Muscle layer of colon (tissue), 2 donors: ENCODE measurements at regions not wholly inside any gene's neighbourhood (a gene's known extent, or its start where the extent isn't known, plus 50 kb on each side); places are given as distances from the start of the nearest gene placed in this dataset.

Source experiments
- H3K27ac ChIP-seq: one replicate; pipeline ENCODE4 v1.7.0; 2013; ENCODE audit warnings: low read depth, mild to moderate bottlenecking, low read length, moderate library complexity
- H3K27me3 ChIP-seq, 2 donors: one replicate each; pipeline ENCODE4 v1.7.0; 2013; ENCODE audit warnings: low read length in 2 of 2, mild to moderate bottlenecking in 2 of 2; ENCODE audit not compliant: insufficient read depth in 2 of 2, control insufficient read depth in 1 of 2
- H3K36me3 ChIP-seq: one replicate; pipeline ENCODE4 v1.7.0; 2013; ENCODE audit warnings: mild to moderate bottlenecking, low read length; ENCODE audit not compliant: insufficient read depth
- H3K4me1 ChIP-seq: one replicate; pipeline ENCODE4 v1.7.0; 2013; ENCODE audit warnings: mild to moderate bottlenecking, low read length; ENCODE audit not compliant: insufficient read depth
- H3K4me3 ChIP-seq, 2 donors: one replicate each; pipeline ENCODE4 v1.7.0; 2013; ENCODE audit warnings: low read length in 2 of 2, low read depth in 1 of 2, mild to moderate bottlenecking in 1 of 2, moderate library complexity in 1 of 2
- H3K9ac ChIP-seq: one replicate; pipeline ENCODE4 v1.7.0; 2013; ENCODE audit warnings: low read length
- H3K9me3 ChIP-seq: one replicate; pipeline ENCODE4 v1.7.0; 2013; ENCODE audit warnings: mild to moderate bottlenecking, low read length
- donor health status: abdominal sarcoma.
- donor health status: Adenocarcinoma of cecum.

DNA sequence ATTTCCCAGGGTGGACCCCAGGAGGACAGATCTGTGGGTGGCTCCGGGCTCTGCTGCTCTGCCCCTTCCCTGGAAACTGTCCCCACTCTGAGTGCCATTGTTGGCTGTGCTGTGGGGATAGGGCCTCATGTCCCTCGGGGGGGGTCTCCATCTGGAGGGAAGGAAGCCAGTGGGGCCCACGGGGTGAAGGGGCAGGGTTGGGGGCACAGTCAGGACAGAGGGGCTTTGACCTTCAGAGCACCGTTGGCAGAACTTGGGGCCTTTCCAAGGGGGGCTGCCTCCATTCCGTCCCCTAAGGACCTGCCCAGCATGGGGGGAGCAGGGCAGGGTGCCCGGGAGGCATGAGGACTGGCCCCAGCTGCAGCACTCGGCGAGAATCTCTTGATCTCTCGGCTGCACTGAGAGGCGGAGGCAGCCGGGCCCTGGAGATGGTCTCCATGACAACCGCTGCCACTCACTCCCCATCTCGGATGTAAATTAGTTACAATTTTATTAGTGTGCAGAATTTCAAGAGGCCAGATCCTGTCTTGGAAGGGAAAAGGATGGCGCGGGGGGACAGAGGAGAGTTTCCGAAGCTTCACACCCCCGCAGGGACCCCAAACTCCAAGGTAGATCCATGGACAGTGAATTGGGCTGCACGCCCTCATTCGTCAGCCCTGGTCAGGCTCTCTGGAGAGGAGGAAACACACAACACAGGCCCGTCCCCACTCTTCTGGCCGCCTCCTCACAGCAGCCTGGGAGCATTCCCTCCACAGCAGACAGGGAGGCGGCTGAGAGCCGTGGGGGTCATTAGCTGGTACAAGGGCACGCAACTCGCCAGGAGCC is 216.2 kb upstream of the IER5L start:
- Histone ChIP-seq H3K4me3 (no peak overlapping the region), H3K4me1 (no peaks in the 10 kb centered on the region), H3K27ac (no peak overlapping the region), H3K27me3 (no peaks in the 10 kb centered on the region), H3K9me3 (no peaks in the 10 kb centered on the region), H3K36me3 (no peaks in the 10 kb centered on the region), H3K9ac (no peak overlapping the region)

GRCh38 chr9:129393064-129393463 is 215.0 kb upstream of the IER5L start:
- no peak overlapping the region for H3K4me3 ChIP-seq
- no peak overlapping the region for H3K27ac ChIP-seq
- H3K9me3 ChIP-seq: no peaks in the 10 kb centered on the region
- no peaks in the 10 kb centered on the region for H3K36me3 ChIP-seq
- H3K4me1 ChIP-seq: no peaks in the 10 kb centered on the region
- no peaks in the 10 kb centered on the region for H3K27me3 ChIP-seq
- no peak overlapping the region for H3K9ac ChIP-seq

- Histone ChIP-seq H3K4me3 (no peak overlapping the region), H3K27me3 (no peaks in the 10 kb centered on the region), H3K9me3 (no peaks in the 10 kb centered on the region), H3K36me3 (no peaks in the 10 kb centered on the region), H3K27ac (no peak overlapping the region), H3K4me1 (no peaks in the 10 kb centered on the region), H3K9ac (no peak overlapping the region)
Observed at GRCh38 chr9:129392093-129392541, 214.1 kb upstream of the IER5L start.

DNA sequence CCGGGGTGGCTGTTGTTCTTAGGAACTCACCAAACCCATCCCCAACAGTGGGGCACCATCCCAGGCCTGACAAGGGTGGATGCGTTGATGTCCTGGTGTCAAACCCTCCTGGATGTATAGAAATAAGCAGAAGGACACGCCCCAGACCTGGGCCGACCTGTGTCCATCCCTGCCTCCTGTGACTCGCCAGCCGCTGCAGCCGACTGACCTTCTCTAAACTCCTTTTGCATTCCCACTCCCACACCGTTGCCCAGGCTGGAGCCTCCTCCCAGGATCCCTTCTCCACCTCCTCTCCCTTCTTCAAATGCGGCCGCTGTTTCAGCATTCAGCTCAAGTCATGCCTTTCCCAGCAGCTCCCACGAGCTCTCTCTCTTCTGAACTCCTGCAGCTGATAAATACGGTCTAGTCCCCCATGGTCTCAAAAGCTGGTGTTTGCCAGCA is 213.2 kb upstream of the IER5L start:
- no peaks in the 10 kb centered on the region for H3K36me3 ChIP-seq
- H3K27me3 ChIP-seq: no peaks in the 10 kb centered on the region
- no peak overlapping the region for H3K9ac ChIP-seq
- no peak overlapping the region for H3K4me3 ChIP-seq
- no peaks in the 10 kb centered on the region for H3K9me3 ChIP-seq
- no peaks in the 10 kb centered on the region for H3K4me1 ChIP-seq
- H3K27ac ChIP-seq: no peak overlapping the region

- Histone ChIP-seq H3K27ac (no peak overlapping the region), H3K4me1 (no peaks in the 10 kb centered on the region), H3K27me3 (no peaks in the 10 kb centered on the region), H3K9ac (no peak overlapping the region), H3K4me3 (no peak overlapping the region), H3K9me3 (no peaks in the 10 kb centered on the region), H3K36me3 (no peaks in the 10 kb centered on the region)
Observed at GRCh38 chr9:129390541-129390940, 212.5 kb upstream of the IER5L start.

GRCh38 chr9:129387822-129388221 is 209.8 kb upstream of the IER5L start:
- Histone ChIP-seq H3K4me3 (no peak overlapping the region), H3K4me1 (peaks cover 3% of the 10 kb centered on the region), H3K36me3 (no peaks in the 10 kb centered on the region), H3K9ac (no peak overlapping the region), H3K27ac (no peak overlapping the region), H3K9me3 (no peaks in the 10 kb centered on the region), H3K27me3 (no peaks in the 10 kb centered on the region)

DNA sequence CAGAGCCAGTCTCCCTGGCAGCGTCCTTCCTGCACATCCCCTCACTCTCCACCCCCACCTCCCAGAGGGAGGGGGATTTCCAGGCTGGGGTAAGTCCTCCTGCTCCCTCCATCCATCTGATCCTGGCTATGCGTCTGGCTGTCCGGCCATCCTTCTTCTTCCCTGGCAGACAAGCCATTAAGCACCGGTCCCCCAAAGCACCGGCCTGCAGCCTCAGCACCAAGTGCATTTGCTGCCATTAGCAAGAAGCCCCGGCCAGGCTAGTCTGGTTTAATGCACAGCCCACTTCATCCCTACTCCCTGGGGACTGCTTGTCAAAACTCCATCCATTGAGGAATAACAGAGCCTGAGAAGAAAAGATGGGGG is 208.7 kb upstream of the IER5L start:
- H3K4me1 ChIP-seq: peaks cover 10% of the 10 kb centered on the region
- H3K36me3 ChIP-seq: no peaks in the 10 kb centered on the region
- H3K27me3 ChIP-seq: no peaks in the 10 kb centered on the region
- no peak overlapping the region for H3K4me3 ChIP-seq
- no peaks in the 10 kb centered on the region for H3K9me3 ChIP-seq
- no peak overlapping the region for H3K9ac ChIP-seq
- no peak overlapping the region for H3K27ac ChIP-seq

- H3K27ac ChIP-seq: no peak overlapping the region
Observed at GRCh38 chr9:129385211-129385934, 207.3 kb upstream of the IER5L start.

DNA sequence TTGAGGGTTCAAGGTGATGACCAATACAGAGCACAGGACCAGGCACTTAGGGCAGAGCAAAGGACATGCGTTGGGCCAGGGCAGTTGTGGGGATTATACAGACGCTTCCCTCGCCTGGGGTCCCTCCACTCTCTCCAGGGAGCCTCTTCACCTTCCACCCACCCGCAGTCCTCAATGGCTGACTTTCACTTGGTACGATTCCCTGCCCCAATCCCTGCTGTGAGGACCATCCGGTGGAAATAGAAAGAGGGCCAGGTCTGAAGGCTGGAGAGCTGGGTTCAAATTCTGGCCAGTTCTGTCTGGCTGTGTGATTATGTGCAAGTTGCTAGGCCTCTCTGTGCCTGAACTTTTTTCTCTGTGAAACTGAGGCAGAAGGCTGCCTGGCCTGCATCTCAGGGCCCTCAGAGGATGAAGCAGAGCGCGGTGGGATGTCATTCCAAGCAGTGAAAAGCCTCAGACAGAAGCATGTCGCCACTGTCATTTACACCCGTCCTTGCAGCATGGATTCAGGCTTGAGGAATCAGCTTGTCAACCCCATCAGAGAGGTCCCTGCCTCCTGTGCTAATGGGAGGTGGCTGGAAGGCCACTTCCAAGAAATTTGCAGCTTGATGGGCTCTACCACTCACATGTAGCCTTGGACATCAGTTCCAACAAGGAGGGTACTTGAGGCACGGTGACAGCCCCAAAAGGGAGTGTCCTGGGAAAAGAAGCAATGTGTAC is 206.6 kb upstream of the IER5L start:
- no peaks in the 10 kb centered on the region for H3K27me3 ChIP-seq
- no peak overlapping the region for H3K9ac ChIP-seq
- no peaks in the 10 kb centered on the region for H3K36me3 ChIP-seq
- H3K9me3 ChIP-seq: no peaks in the 10 kb centered on the region
- peak overlapping the region; percentile 98 for H3K27ac ChIP-seq
- H3K4me1 ChIP-seq: peaks cover 10% of the 10 kb centered on the region
- H3K4me3 ChIP-seq: no peak overlapping the region

More at GRCh38 chr9:129385211-129385934, 207.3 kb upstream of the IER5L start:
- no peaks in the 10 kb centered on the region for H3K9me3 ChIP-seq
- no peaks in the 10 kb centered on the region for H3K36me3 ChIP-seq
- peaks cover 10% of the 10 kb centered on the region for H3K4me1 ChIP-seq
- no peak overlapping the region for H3K9ac ChIP-seq
- H3K27me3 ChIP-seq: no peaks in the 10 kb centered on the region
- no peak overlapping the region for H3K4me3 ChIP-seq

- peak overlapping the region; percentile 98 for H3K27ac ChIP-seq
- no peaks in the 10 kb centered on the region for H3K27me3 ChIP-seq
- H3K4me1 ChIP-seq: peaks cover 10% of the 10 kb centered on the region
- no peaks in the 10 kb centered on the region for H3K9me3 ChIP-seq
- H3K36me3 ChIP-seq: no peaks in the 10 kb centered on the region
- H3K4me3 ChIP-seq: peak overlapping the region; percentile 47 to 69
- peak overlapping the region; percentile 16 for H3K9ac ChIP-seq
Observed at GRCh38 chr9:129383561-129384490, 205.8 kb upstream of the IER5L start.
